Frontal cortex (tissue), 3 donors: ENCODE measurements at regions not wholly inside any gene's neighbourhood (a gene's known extent, or its start where the extent isn't known, plus 50 kb on each side); places are given as distances from the start of the nearest gene placed in this dataset.

Source experiments
- DNase-seq, 2 donors: peaks; one replicate each; pipeline ENCODE4 v3.0.0; 2012; ENCODE audit warnings: low spot score in 2 of 2
- FAIRE-seq: peaks from 2 replicates; lab custom pipeline; 2012; peaks lifted over from hg19 to GRCh38; lab: Jason Lieb, UNC
- donor health status: control.
- donor health status: control.
- donor health status: control.

DNA sequence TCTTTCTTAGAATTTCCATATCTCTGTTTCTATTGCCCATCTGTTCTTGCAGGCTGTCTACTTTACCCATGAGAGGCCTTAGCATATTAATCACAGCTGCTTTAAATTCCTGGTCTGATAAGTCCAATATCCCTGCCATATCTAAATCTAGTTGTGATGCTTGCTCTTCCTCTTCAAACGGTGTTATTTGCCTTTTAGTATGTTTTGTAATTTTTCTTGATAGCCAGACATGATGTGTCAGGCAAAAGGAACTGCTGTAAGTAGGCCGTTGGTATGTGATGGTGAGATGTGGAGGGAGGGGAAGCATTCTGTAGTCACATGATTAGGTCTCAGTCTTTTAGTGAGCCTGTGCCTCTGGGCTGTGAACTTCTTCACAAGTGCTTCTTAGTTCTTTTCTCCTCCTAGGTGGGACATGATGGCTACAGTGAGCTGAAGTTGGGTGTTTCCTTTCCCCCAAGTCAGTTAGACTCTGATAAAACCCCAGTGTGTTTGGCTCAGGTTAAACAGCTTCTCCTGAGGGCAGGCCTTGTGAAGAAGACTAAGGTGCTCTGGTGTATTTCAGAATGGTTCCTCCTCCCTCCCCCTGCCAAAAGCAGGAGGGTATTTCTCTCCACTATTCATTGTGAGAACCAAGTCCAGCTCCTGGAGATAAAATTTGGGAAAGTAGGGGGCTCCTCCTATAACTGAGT is 195.9 kb upstream of the PARP11 start:
- DNase-seq (no peak), FAIRE-seq (no peak)

DNA sequence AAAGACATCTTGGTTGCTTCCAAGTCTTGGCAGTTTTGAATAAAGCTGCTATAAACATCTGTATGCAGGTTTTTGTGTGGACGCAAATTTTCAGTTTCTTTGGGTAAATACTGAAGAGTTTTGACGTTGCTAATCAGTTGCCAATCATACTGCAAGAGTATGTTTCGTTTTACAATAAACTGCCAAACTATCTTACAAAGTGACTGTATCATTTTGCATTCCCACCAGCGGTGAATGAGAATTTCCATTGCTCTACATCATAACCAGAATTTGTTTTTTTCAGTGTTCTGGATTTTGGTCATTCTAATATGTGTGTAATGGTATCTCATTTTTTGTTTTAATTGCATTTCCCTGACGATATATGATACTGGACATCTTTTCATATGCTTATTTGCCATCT is 190.8 kb upstream of the PARP11 start:
- FAIRE-seq = no peak
- DNase-seq = no peak

DNA sequence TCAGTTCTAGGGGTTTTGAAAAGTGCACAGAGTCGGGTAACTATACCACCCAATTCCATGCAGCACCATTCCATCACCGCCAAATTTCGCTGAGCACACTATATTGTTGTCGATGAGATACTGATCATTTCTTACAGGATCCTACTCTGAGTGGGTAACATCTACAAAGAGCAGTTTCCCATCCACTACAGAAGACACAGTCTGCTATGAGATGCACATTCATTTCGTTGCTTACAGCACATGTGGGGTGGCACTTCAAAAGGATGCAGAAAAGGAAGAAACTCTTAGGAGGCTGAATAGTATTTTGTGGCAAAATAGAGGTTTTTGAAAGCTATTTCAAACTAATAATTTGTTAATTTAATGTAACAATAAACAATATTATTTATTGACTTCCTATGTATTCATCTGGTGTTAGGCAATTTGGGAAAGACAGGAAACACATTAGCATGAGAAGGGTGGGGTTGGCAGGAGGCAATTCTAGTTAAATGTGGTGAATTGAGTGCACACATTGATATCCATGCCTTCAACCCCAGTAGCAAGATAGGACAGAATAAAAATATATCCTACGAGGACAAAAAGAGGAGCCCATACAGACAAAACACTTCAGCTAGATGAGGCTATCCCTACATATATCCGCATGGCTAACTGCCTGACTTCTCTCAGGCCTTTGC is 186.8 kb upstream of the PARP11 start:
- no peak for DNase-seq
- no peak for FAIRE-seq

DNA sequence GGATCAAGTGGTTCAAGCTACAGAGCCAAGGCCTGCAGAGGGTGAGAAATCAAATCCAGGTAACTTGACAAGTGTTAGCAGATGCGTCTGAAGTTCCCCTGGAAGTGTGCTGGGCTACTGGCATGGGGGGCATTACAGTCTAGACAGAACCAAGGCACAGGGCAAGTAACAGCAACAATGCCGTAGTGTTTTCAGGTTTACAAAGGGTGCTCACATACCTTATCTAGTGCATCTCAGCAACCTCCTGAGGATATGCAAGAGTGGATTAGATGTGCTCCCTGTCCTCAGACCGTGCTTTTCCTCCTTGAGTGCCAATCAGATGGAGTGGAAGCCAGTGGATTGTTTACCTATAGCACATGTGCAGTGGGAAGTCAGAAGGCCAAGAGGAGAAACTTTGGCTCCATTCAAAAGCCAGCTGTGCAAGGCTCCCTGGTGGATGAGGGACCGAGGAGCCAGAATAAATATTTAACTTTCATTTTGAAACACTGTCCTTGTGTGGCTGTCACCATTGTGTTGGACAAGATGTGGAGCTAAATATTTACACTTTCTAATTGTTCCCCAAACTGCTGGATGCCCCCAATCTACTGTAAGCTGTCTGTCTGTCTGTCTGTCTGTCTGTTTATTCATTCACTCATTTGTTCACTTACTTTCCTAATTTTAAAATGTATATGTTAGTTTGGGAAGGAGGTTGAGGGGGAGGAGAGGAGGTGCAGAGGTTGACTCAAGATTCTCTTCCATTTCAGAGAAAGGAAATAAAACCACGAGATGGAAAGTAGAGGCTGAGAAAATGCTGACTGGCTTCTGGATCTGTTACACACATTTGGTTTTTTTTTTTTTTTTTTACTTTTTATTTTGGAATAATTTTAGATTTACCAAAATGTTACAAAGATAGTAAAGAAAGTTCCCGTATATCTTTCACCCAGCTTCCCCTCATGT is 184.0 kb upstream of the PARP11 start:
- no peak for DNase-seq

DNA sequence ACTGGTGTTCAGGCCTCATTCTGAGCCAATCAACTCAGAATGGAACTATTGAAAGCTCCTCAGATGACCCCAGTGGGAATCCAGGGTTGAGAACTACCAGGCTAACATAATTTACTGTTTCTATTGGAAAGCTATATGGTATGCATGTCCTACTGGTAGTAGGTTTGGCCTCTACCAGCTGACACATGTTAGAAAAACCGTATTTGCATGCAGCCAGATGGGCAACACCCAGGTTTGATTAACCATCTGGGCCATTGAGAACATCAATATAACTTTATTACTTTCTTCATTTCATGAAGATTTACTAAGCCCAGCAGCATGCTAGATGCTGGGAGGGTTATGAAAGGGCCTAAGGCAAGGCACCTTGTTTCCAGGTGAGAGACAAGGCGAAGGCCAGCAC is 181.4 kb upstream of the PARP11 start:
- FAIRE-seq (no peak), DNase-seq (no peak)

More for the DNA sequence above, 184.0 kb upstream of the PARP11 start:
- FAIRE-seq = no peak

DNA sequence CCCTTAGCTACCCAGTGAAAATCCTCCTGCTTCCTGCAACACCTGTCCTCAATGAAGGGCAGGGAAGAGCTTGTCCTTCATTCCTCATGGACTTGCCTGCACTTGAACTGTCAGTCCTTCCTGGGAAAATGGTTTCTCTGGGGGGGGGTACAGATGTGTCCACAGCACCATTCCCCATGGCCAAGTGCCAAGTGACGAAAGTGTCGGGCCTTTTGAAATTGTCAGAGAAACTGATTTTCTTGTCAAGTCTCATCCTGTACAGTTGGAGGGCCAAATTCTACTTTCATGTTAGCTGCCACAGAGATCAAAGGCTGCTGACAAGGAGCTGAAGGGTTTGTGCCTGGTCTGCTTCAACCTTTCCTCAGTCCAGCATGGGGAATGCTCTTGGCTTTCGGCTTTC is 179.5 kb upstream of the PARP11 start:
- FAIRE-seq = no peak
- DNase-seq = no peak

DNA sequence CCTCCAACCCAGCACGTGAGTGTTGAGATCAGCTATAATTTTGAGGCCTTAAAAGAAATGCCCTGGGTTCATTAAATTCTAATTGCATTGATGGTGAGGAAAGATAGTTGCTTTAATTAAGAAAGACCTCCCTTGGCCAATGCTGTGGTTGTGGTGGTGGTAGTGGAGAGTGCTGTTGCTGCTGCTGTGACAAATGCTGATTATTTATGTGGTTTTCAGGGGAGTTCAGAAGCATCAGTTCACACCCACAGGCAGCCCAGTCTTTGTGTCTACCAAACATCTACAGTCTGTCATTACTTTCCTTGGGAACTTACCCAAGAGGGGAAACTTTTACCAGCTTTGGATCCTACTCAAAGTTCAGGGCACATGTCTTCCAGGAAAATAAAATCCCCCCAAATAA is 178.4 kb upstream of the PARP11 start:
- FAIRE-seq (no peak), DNase-seq (no peak)

DNA sequence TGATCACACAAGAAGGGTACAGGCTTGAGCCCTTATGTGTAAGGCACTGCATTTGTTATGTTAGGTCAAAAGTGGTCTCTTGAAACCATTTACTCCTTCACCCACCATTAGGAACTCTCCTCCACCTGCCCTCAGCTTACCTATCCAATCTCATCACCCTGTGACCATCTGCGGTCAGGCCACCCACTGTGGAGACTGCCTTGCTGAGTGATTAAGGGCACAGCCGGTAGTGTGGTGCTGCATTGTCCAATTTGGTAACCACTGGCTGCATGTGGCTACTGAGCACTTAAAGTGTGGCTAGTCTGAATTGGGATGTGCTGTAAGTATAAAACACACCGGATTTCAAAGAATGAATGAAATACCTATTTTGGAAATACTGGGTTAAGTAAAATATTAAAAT is 177.1 kb upstream of the PARP11 start:
- DNase-seq (no peak), FAIRE-seq (no peak)

DNA sequence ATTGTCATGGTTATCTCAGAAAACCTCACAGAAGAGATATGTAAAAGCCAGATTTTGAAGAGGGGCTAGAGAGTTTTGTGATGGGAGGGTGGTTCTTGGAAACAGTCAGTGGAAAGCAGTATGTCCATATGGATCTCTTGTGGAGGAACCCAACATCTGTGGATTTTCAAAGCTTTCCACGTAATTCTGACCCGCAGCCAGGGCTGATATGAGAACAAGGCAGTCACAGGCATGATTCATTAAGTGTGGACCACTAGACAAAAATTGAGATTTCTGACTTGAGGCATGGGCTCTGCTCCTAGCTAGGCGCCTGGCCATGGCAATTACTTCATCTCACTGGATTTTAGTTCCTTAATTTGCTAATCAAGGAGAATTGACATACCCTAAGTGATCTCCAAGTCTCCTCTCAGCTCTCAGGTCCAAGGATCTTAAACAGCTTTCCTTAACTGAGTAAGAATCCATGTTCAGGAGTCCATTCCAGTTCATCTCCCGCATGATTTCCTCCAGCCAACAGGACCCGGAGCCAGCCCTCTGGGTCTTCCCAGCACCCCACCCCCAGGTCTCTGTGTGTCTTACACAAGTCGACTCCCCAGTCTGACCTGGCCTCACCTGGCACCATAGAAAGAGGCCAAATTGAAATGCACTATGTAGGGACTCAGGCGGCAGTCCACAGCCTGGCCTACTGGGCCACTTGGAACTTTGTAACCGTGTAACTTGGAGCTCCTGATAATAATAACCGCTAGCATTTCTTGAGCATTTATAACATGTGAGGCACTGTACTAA is 176.3 kb upstream of the PARP11 start:
- DNase-seq = no peak

DNA sequence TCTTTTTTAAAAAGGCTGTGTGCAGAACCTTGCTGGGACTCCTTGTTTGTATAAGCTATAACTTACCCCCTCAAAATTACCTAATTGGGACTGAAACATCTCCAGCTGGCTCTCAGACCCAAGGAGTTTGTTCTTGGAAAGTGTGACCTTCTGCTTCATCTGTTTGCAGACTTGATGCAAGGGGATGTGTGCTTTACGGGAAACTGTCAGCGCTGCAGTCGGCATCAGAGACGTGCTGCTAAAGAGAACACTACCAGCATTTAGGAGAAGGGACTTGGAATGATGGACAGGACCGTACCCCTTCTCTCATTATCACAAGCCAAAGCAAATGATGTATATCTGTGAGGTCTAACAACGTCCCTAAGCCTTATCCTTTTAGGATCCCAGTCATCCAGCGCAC is 174.2 kb upstream of the PARP11 start:
- DNase-seq = no peak
- FAIRE-seq = no peak

More for the DNA sequence above, 176.3 kb upstream of the PARP11 start:
- no peak for FAIRE-seq

DNA sequence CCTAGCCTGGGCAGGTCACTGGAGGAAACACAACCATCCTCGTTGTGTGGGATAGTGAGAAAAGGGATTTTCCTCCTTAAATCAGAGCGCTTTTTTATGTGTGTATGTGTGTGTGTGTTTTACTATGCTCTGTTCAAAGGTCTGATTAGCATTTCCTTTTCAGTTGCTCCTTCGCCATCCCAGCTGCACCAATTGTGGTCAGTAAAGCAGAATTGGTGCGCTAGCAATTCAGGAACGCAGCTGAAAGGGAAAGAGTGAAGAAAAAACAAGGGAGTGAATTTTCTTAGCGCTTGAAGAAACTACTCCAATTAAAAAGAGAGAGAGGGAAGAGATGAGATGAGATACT is 173.3 kb upstream of the PARP11 start:
- no peak for FAIRE-seq
- no peak for DNase-seq

DNA sequence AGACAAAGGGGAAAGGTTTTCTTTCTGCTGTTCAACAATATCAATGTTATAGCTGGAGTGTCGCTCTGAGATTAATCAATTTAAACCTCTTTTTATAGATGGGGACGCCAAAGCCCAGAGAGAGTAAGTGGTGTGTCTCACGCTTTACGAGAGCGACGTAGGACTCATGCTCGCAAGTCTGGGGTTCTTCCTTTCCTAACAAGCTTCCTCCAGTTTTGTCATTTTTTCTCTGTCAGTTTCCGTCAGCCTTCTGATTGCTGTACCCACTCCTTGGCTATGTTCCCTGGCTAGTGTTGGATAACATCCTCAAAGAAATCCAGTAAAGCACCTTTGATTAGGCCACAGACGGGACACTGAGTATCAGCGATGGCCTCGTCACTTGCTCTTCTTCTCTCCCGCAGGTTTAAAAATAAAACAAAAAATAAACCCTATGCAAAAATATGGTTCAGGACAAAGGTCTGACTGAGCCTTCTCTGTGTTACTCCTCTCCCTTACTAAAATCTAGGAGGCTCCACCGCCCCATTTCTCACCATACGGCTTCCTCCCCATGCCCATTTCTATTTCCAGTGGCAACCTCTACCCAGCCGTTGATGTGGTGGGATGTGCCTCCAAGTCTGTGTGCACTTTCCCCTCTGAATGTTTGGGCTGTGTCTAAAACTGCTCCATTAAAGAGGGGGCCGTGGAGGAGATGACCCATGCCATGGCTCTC is 172.7 kb upstream of the PARP11 start:
- no peak for FAIRE-seq

DNA sequence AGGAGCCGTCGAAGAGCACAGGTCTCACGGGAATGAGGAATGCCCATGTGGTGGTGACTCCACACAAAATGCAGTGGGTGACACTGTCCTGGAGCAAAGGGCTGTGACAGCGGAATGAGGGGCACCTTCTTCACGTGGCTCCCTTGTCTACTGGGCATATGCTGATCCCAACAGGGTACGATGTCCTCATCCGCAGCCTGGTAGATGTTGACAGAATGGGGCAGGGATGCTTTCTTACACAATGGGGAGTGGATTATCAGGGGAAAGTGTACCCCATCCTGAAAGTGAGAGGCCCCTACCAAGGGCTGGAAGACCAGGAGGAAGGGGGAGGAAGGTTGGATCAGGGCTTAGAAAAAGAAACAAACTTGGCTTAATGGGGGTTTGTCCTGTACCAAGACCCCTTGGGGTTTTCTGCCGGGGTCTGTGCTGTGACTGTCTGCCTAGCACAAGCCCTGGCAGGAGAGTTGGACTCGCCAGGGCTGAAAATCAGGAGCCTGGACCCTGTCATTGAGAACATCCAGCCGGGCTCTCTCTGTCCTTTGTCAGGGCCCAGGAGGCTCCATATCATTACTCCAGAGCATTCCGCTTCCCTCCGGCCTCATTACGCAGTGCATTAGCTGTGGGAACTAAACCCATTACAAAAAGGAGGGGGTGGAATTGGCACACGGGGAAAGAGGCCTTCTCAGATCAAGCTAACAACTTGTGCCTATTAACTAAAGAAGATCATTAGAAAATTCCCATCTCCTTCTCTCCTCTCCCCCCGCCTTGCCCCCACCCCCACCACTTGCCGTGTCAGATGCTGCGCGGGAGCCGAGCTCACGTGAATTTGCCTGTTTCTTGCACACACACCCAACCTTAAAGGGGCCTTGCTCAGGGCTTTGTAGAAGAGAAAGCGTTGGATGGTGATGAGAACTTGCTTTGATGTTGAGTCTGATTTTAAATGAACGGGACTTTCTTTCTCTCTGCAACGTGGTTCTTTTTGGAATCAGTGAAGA is 171.8 kb upstream of the PARP11 start:
- DNase-seq (no peak), FAIRE-seq (no peak)

More for the DNA sequence above, 172.7 kb upstream of the PARP11 start:
- no peak for DNase-seq

DNA sequence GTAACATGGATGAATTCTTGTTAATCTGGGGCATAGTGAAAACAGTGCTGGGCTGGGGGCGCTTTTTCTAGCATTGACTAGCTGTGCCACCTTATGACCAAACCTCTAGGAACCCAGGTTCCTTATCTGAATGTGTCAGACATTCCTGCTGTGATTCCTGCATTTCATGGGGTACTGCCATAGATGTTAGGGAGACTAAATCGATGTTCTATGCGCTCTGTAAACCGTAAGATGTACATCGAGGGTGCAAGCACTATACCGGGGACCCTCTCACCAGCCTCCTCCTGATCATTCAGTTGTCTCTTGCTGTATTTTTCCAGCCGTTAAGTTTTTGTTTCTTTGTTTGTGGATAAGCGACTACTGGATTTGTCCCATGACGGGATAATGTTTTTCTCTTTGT is 170.9 kb upstream of the PARP11 start:
- FAIRE-seq (no peak), DNase-seq (no peak)

DNA sequence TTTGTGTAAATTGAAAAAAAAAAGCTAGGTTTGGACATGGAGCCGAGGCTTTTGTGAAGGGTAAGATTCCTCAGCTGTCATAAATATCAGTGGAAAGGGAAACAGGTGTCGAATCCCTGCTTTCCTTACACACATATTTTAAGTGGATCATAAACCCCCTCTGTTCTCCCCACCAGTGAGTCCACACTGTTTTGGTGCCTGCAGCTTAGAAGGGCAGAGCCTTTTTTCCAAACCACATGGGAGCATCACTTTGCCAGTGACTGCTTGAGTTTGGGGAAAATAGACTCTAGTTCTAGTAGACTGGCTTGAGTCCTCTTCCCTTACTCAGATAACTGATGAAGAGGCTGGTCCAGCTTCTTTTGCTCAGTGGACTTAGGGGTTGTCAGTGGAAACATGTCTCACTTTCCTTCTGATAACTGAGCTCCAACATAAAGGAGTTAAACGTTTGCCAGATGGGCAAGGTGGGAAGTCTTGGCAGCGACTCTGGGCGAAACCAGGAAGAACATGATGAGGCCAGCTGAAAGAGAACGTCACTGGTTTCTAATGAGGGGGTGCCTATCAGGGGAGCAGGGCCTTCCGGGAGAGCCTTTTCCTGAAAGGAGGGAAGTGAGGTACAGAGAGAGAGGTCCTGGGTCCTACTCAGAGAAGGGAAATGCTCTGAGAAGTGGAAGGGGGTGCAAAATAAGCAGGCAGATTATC is 168.1 kb upstream of the PARP11 start:
- DNase-seq (no peak), FAIRE-seq (no peak)

DNA sequence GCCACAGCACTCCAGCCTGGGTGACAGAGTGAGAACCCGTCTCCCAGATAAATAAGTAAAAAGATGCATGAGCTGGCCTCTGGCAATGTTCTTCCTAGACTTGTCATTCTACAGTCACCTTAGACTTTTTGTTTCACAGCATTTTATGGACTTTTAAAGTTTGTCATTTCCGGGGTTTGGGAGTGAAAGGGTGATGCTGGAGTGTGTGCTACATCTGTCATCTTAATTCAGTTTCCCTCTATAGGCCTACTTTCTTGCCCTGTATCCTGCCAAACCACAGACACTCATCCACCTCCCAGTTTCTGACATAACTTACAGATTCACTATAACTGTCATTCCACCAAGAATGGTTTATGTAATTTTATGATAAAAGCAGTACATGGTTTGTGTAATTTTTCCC is 166.7 kb upstream of the PARP11 start:
- FAIRE-seq (no peak), DNase-seq (no peak)

DNA sequence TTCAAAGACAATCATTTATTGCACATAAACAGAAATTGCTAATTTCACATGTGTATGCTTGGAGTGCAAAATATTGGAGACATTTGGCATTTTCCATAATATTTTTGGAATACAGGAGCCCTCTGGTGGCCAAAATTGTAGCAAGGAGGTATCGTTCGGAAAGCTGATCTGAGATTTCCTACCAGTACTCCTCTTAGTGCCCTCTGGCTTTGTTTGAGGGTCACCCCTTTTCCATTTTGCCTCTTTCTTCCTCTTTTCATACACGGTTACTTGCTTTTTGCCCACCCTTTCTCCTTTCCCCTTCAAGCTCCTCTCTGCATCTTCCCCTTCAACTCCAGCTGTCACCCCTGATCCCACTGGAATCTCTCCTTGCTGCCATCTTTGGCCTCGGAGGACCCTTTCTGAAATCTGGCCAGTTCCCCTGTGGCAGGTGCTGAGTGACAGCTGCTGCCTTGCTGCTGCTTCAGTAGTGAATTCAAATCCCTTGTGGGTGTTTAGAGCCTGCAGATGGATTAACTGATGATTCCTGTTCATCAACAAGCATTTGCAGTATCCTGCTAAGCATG is 164.6 kb upstream of the PARP11 start:
- DNase-seq (peak in 1 of 2 donors; percentile 48), FAIRE-seq (no peak)
